ENCODE measurements at regions not wholly inside any gene's neighbourhood (a gene's known extent, or its start where the extent isn't known, plus 50 kb on each side); places are given as distances from the start of the nearest gene placed in this dataset.

DNA sequence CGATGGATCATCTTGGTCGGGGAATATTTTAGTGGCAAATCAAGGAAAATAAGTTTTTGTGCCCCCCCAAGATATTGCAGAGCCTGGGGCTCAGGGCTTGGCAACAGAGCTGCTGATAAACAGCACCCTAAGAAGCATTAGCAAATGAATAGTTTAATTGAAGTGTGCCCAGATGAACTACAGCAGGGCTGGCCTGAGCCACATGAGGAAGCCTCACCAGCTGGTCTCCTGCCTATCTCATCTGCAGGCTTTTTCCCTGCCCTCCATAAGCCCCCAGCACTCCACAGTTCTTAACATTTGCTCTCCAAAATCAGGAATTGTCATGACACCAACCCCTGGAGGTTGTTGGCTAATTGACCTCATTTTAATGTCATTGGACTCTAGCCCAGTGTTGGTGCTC is 480.2 kb downstream of the HS3ST3B1 start:
- TF ChIP-seq, protein P1, sequence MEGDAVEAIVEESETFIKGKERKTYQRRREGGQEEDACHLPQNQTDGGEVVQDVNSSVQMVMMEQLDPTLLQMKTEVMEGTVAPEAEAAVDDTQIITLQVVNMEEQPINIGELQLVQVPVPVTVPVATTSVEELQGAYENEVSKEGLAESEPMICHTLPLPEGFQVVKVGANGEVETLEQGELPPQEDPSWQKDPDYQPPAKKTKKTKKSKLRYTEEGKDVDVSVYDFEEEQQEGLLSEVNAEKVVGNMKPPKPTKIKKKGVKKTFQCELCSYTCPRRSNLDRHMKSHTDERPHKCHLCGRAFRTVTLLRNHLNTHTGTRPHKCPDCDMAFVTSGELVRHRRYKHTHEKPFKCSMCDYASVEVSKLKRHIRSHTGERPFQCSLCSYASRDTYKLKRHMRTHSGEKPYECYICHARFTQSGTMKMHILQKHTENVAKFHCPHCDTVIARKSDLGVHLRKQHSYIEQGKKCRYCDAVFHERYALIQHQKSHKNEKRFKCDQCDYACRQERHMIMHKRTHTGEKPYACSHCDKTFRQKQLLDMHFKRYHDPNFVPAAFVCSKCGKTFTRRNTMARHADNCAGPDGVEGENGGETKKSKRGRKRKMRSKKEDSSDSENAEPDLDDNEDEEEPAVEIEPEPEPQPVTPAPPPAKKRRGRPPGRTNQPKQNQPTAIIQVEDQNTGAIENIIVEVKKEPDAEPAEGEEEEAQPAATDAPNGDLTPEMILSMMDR (IDR thresholded peaks at IDR 0.05; ENCODE audit: low read length): no peak
- TF ChIP-seq EZH2 (IDR thresholded peaks at IDR 0.05; ENCODE audit: borderline replicate concordance, low read length): no peak
